ENCODE measurements at regions not wholly inside any gene's neighbourhood (a gene's known extent, or its start where the extent isn't known, plus 50 kb on each side); places are given as distances from the start of the nearest gene placed in this dataset.

GRCh38 chr3:148092624-148093347 is 604.9 kb upstream of the AGTR1 start:
- no peaks in the 10 kb centered on the region for H3K4me1 Mint-ChIP-seq
- no peaks in the 10 kb centered on the region for H3K27me3 Mint-ChIP-seq
- no peaks in the 10 kb centered on the region for H3K9me3 Mint-ChIP-seq
- no peaks in the 10 kb centered on the region for H3K36me3 Mint-ChIP-seq (ENCODE audit: low read depth)
- no peak overlapping the region for H3K4me3 Mint-ChIP-seq
- no peak for ATAC-seq (replicated peaks)
- no peak overlapping the region for H3K27ac Mint-ChIP-seq

GRCh38 chr3:148093753-148094152 is 604.0 kb upstream of the AGTR1 start:
- Mint-ChIP-seq H3K27ac (no peak overlapping the region), H3K27me3 (no peaks in the 10 kb centered on the region), H3K4me3 (no peak overlapping the region), H3K9me3 (no peaks in the 10 kb centered on the region), H3K4me1 (no peaks in the 10 kb centered on the region), H3K36me3 (ENCODE audit: low read depth) (no peaks in the 10 kb centered on the region)
- no peak for ATAC-seq (replicated peaks)

- peaks cover 4% of the 10 kb centered on the region for H3K9me3 Mint-ChIP-seq
- no peaks in the 10 kb centered on the region for H3K27me3 Mint-ChIP-seq
- no peaks in the 10 kb centered on the region for H3K36me3 Mint-ChIP-seq (ENCODE audit: low read depth)
- no peak overlapping the region for H3K27ac Mint-ChIP-seq
- no peak for ATAC-seq (replicated peaks)
- H3K4me1 Mint-ChIP-seq, result no peaks in the 10 kb centered on the region
- H3K4me3 Mint-ChIP-seq, result no peak overlapping the region
Measured at GRCh38 chr3:148095962-148096361, 601.7 kb upstream of the AGTR1 start.

GRCh38 chr3:148100476-148100875 is 597.2 kb upstream of the AGTR1 start:
- peaks cover 12% of the 10 kb centered on the region for H3K9me3 Mint-ChIP-seq
- ATAC-seq (replicated peaks), result no peak
- H3K36me3 Mint-ChIP-seq (ENCODE audit: low read depth), result no peaks in the 10 kb centered on the region
- H3K27me3 Mint-ChIP-seq, result no peaks in the 10 kb centered on the region
- H3K27ac Mint-ChIP-seq, result no peak overlapping the region
- H3K4me1 Mint-ChIP-seq, result no peaks in the 10 kb centered on the region
- no peak overlapping the region for H3K4me3 Mint-ChIP-seq

- no peaks in the 10 kb centered on the region for H3K36me3 Mint-ChIP-seq (ENCODE audit: low read depth)
- H3K4me3 Mint-ChIP-seq, result no peak overlapping the region
- H3K4me1 Mint-ChIP-seq, result no peaks in the 10 kb centered on the region
- peaks cover 12% of the 10 kb centered on the region for H3K9me3 Mint-ChIP-seq
- no peak overlapping the region for H3K27ac Mint-ChIP-seq
- ATAC-seq (replicated peaks), result no peak
- H3K27me3 Mint-ChIP-seq, result no peaks in the 10 kb centered on the region
Measured at GRCh38 chr3:148101061-148101460, 596.6 kb upstream of the AGTR1 start.

- H3K9me3 Mint-ChIP-seq, result peaks cover 12% of the 10 kb centered on the region
- H3K4me1 Mint-ChIP-seq, result no peaks in the 10 kb centered on the region
- H3K4me3 Mint-ChIP-seq, result no peak overlapping the region
- ATAC-seq (replicated peaks), result no peak
- no peaks in the 10 kb centered on the region for H3K36me3 Mint-ChIP-seq (ENCODE audit: low read depth)
- no peak overlapping the region for H3K27ac Mint-ChIP-seq
- H3K27me3 Mint-ChIP-seq, result no peaks in the 10 kb centered on the region
Measured at GRCh38 chr3:148102156-148102555, 595.5 kb upstream of the AGTR1 start.

- H3K36me3 Mint-ChIP-seq (ENCODE audit: low read depth), result no peaks in the 10 kb centered on the region
- H3K4me1 Mint-ChIP-seq, result no peaks in the 10 kb centered on the region
- H3K9me3 Mint-ChIP-seq, result peaks cover 8% of the 10 kb centered on the region
- no peaks in the 10 kb centered on the region for H3K27me3 Mint-ChIP-seq
- H3K4me3 Mint-ChIP-seq, result no peak overlapping the region
- no peak overlapping the region for H3K27ac Mint-ChIP-seq
- no peak for ATAC-seq (replicated peaks)
Measured at GRCh38 chr3:148106062-148106461, 591.6 kb upstream of the AGTR1 start.

- no peak for ATAC-seq (replicated peaks)
- Mint-ChIP-seq H3K4me1 (no peaks in the 10 kb centered on the region), H3K27ac (no peak overlapping the region)
Measured at GRCh38 chr3:148126956-148127355, 570.7 kb upstream of the AGTR1 start.

GRCh38 chr3:148128136-148128535 is 569.6 kb upstream of the AGTR1 start:
- Mint-ChIP-seq H3K27ac (no peak overlapping the region), H3K4me1 (no peaks in the 10 kb centered on the region), H3K27me3 (no peaks in the 10 kb centered on the region), H3K9me3 (peaks cover 6% of the 10 kb centered on the region), H3K36me3 (ENCODE audit: low read depth) (no peaks in the 10 kb centered on the region), H3K4me3 (no peak overlapping the region)
- ATAC-seq (replicated peaks), result no peak

More at GRCh38 chr3:148126956-148127355, 570.7 kb upstream of the AGTR1 start:
- Mint-ChIP-seq H3K36me3 (ENCODE audit: low read depth) (no peaks in the 10 kb centered on the region), H3K4me3 (no peak overlapping the region), H3K9me3 (peaks cover 6% of the 10 kb centered on the region), H3K27me3 (no peaks in the 10 kb centered on the region)

GRCh38 chr3:148131990-148132638 is 565.6 kb upstream of the AGTR1 start:
- Mint-ChIP-seq H3K36me3 (ENCODE audit: low read depth) (no peaks in the 10 kb centered on the region), H3K9me3 (peaks cover 11% of the 10 kb centered on the region), H3K27ac (no peak overlapping the region), H3K4me3 (no peak overlapping the region), H3K4me1 (no peaks in the 10 kb centered on the region), H3K27me3 (no peaks in the 10 kb centered on the region)
- no peak for ATAC-seq (replicated peaks)

- H3K9me3 Mint-ChIP-seq, result peaks cover 11% of the 10 kb centered on the region
- no peaks in the 10 kb centered on the region for H3K4me1 Mint-ChIP-seq
- H3K36me3 Mint-ChIP-seq (ENCODE audit: low read depth), result no peaks in the 10 kb centered on the region
- no peaks in the 10 kb centered on the region for H3K27me3 Mint-ChIP-seq
- no peak overlapping the region for H3K27ac Mint-ChIP-seq
- no peak overlapping the region for H3K4me3 Mint-ChIP-seq
- ATAC-seq (replicated peaks), result no peak
Measured at GRCh38 chr3:148136816-148137215, 560.9 kb upstream of the AGTR1 start.

- H3K27me3 Mint-ChIP-seq, result no peaks in the 10 kb centered on the region
Measured at GRCh38 chr3:148146241-148146640, 551.5 kb upstream of the AGTR1 start.

GRCh38 chr3:148146947-148147826 is 550.5 kb upstream of the AGTR1 start:
- H3K4me3 Mint-ChIP-seq, result no peak overlapping the region
- no peaks in the 10 kb centered on the region for H3K27me3 Mint-ChIP-seq
- no peak overlapping the region for H3K27ac Mint-ChIP-seq
- no peaks in the 10 kb centered on the region for H3K4me1 Mint-ChIP-seq
- H3K36me3 Mint-ChIP-seq (ENCODE audit: low read depth), result no peaks in the 10 kb centered on the region
- no peaks in the 10 kb centered on the region for H3K9me3 Mint-ChIP-seq
- ATAC-seq (replicated peaks), result no peak

More at GRCh38 chr3:148146241-148146640, 551.5 kb upstream of the AGTR1 start:
- Mint-ChIP-seq H3K4me1 (no peaks in the 10 kb centered on the region), H3K9me3 (peaks cover 3% of the 10 kb centered on the region), H3K4me3 (no peak overlapping the region), H3K36me3 (ENCODE audit: low read depth) (no peaks in the 10 kb centered on the region), H3K27ac (no peak overlapping the region)
- no peak for ATAC-seq (replicated peaks)

- H3K9me3 Mint-ChIP-seq, result peaks cover 2% of the 10 kb centered on the region
- ATAC-seq (replicated peaks), result no peak
- no peak overlapping the region for H3K4me3 Mint-ChIP-seq
- no peaks in the 10 kb centered on the region for H3K4me1 Mint-ChIP-seq
- no peaks in the 10 kb centered on the region for H3K27me3 Mint-ChIP-seq
- no peak overlapping the region for H3K27ac Mint-ChIP-seq
- no peaks in the 10 kb centered on the region for H3K36me3 Mint-ChIP-seq (ENCODE audit: low read depth)
Measured at GRCh38 chr3:148147903-148148302, 549.8 kb upstream of the AGTR1 start.

- H3K36me3 Mint-ChIP-seq (ENCODE audit: low read depth), result no peaks in the 10 kb centered on the region
- H3K4me3 Mint-ChIP-seq, result no peak overlapping the region
- H3K9me3 Mint-ChIP-seq, result peaks cover 4% of the 10 kb centered on the region
- no peaks in the 10 kb centered on the region for H3K4me1 Mint-ChIP-seq
- H3K27ac Mint-ChIP-seq, result no peak overlapping the region
- ATAC-seq (replicated peaks), result no peak
- no peaks in the 10 kb centered on the region for H3K27me3 Mint-ChIP-seq
Measured at GRCh38 chr3:148149556-148149955, 548.1 kb upstream of the AGTR1 start.

Measured in activated T-helper 17 cell treated with anti-CD3 and anti-CD28 coated beads, Interleukin-2, amount 50 U/mL, for 72 hours (primary cell).